GM19035 (cell line): ENCODE measurements at regions not wholly inside any gene's neighbourhood (a gene's known extent, or its start where the extent isn't known, plus 50 kb on each side); places are given as distances from the start of the nearest gene placed in this dataset.
A peak's percentile ranks its signal among the peaks of the same experiment; 100 is the strongest.

Source experiments
- ATAC-seq: cut with Tn5 transposase; IDR thresholded peaks from one replicate; pipeline ENCODE4 v1.9.1; 2021; ENCODE audit not compliant: unreplicated experiment

DNA sequence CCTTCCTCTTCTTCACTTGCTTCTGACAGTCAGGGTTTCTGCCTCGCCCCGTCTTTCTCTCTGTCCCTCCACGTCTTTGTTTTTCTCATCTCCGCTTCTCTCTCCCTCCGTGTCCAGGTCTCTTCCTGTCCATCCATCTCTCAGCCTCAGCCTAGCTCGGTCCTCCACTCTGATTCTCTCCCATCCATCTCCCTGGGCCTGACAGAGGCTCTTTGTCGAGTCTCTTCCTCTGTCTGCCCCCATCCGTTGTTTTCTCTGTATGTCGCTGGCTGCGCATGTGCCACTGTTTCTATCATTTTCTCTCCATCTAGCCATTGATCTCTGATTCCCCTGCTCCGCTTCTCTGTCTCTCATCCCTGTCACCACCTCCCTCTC lies 328.9 kb upstream of the TBX3 start:
- no peak for ATAC-seq

GRCh38 chr12:115011703-115012102 lies 327.7 kb upstream of the TBX3 start:
- no peak for ATAC-seq

GRCh38 chr12:115010324-115010995 lies 326.5 kb upstream of the TBX3 start:
- ATAC-seq, result no peak

DNA sequence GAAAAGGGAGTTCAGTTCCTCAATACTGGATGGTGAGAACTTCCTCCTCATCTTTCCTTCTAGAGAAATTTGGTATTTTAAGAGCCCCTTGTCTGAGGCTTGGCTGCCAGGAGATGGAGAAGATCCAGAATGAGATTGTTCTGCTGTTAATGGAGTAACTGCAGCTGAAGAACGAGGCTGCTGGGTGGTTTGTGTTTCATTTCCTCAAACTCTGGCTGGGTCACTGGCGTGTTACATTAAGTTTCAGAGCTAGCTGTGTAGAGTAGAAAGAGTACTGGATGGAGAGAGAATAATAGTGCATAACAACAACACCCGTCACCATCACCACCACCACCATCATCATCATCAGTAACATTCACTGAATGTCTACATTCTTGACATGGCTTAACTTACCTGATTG lies 325.0 kb upstream of the TBX3 start:
- ATAC-seq, result peak; percentile 88

DNA sequence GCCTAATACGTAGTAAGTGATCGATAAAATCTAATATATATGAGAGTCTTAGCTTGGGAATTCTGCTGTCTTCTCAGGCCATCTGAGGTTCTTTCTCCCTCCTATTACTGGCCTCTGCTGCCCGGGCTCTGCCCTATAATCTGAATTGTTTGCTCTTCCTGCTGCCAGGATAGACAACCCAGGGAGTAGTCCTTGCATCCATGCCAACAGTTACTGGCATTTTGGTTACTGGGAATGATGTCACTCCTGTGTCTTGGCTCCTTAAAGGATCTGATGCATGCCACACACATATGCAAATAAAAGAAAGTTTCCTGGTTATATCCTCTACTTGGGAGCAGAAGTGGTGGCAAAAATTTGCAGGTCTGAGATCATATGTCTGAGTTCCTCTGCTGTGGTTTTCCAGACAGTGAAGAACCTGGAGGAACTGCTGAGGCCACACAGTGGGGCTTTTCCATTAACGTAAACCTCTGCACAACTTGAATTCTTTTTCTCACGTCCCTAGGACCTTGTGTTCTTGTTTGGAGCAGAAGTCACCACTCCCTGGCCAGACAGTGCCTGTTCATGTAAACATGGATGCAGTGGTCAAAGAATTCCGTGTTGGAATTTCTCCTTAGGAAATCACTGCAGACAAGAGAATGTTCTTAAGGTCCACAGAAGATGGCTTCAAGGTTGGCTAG lies 320.6 kb upstream of the TBX3 start:
- ATAC-seq, result no peak

DNA sequence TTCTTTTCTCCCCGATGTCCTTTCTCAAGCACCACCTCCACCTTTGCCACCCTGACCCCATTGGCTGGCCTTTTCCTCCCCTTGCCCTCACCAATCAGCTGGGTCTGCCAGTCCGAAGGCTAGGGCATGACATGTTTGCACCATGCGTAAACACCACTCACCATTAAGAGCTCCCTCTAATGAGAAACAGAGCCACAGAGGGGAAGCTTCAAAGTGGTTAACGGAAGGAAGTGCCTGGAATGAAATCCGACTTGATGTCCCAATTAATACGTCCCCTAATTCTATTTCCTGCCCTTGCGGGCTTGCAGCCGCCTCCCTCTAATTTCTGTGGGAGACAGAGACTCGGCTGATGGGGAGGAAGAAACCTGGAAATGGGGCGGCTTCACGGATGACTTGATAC lies 318.5 kb upstream of the TBX3 start:
- no peak for ATAC-seq

DNA sequence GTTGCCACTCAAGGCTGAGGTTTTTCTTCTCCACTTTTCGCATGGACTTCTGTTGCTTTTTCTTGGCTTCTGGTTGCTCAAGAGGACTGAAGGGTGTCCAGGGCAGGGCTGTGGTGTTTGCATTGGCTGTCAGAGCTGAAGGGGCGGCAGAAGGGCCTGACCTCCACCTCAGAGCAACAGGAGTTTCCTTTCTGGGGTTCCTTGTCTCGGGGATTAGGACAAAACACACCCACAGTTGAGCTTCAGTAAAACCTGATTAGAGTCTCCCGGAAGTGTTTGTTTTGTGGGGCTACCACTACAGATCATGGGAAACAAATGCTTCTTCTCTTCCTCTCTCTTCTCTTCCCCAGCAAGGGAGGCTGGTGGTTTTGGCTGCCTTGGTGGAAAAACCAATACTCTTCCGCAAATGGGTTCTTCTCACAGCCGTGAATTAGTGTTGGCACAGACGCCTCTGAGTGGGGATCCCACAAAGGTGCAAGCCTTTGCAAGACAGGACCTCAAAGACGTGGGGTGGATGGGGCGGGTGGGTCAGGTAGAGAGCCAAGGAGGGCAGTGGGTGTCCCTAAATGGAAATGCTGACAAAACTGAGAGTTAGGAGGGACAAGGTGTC lies 317.7 kb upstream of the TBX3 start:
- no peak for ATAC-seq

DNA sequence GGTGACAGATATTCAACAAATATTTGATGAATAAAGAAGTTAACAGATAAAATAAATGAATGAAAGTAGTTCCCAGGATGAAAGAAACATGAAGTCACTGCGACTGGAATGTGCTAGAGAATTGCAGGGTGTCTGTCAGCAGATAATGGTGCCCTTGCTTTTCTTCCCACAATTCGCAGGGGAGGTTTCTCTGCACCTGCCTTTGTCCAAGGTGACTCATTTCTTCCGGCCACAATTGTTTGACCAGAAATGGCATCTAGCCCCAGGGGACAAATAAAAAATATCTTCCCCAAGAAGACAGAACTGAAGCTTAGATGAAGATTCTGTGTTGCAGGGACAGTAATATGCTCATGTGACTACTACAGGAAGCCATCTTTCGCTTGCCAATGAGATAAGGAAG lies 316.1 kb upstream of the TBX3 start:
- ATAC-seq, result peak; percentile 61

GRCh38 chr12:114998750-114999128 lies 314.8 kb upstream of the TBX3 start:
- ATAC-seq, result no peak

GRCh38 chr12:114998118-114998749 lies 314.3 kb upstream of the TBX3 start:
- ATAC-seq, result no peak

GRCh38 chr12:114996382-114996781 lies 312.4 kb upstream of the TBX3 start:
- no peak for ATAC-seq

- ATAC-seq, result no peak
Observed at GRCh38 chr12:114995891-114996290, 311.9 kb upstream of the TBX3 start.

GRCh38 chr12:114993165-114993564 lies 309.2 kb upstream of the TBX3 start:
- ATAC-seq, result no peak

DNA sequence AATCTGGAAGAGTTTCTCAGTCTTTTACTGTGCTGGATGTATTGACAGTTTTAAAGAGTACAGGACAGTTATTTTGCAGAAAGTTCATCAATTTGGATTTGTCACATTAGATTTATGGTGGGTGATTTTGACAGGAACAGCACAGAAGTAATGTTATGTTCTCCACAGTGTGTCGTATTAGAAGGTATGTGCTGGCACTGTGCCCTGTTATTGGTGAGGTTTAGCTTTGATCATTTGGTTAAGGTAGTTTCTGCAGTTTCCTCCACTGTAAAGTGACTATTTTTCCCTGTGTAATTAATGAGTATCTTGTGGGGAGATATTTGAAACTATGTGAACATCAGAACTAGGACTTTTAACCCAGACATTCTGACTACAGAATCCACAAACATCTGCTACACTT lies 308.5 kb upstream of the TBX3 start:
- no peak for ATAC-seq

DNA sequence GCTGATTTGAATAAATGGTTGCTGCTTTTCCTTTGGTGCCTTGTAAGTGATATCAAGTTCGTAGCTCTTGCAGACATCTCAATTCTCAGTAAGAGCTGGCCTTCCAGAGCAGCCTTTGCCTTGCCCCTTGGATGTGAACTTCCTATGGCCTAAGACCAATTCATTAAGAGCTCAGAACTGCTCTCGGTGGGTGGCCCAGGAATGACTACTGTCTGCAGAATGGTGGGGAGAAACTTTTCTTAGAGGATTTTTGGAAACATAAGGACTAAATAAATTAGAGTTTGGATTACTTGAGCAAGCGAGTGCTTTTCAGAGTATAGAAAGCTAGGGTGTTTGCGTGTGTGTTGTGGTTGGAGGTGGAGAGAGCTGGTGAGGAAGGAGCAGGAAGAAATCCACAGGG lies 306.4 kb upstream of the TBX3 start:
- no peak for ATAC-seq

DNA sequence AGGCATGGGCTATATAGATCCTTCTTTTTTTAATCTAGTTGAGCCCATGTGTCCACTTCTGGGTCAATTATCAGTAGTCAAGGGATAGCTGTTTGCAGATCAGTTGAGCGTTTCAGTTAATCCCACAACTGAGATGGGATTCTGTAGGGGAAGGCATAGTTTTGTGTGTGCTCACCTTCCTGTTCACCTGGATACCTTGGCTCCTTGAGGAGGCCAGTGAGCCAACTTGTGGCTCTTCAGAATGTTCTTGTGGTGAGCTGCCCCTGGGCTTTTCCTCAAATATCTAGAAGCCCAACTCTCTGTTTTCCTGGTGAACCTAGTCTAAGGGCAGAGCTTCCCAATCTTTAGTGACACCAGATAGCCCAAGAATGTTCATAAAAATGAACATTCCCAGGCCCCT lies 302.9 kb upstream of the TBX3 start:
- no peak for ATAC-seq

DNA sequence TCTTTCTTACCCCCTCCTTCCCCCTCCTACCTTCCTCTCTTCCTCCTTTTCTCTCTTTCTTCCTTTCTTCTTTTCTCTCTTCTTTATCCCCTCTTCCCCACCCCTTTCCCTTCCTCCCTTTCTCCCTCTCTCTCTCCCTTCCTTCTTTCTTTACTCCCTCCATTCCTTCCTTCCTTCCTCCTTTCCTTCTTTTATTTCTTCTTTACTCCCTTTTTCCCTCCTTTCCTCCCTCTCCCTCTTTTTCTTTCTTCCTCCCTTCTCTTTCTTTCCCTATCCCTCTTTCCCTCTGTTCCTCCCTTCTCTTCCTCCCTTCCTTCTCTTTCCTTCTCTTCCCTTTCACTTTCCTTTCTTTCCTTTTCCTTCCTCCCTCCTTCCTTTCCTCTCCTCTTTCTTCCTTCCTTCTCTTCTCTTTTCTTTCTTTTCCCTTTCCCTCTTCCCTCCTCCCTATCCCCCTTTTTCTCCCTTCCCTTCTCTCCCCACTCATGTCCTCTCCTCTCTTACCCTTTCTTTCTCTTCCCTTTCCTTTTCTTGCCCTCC lies 302.3 kb upstream of the TBX3 start:
- ATAC-seq, result no peak

- no peak for ATAC-seq
Observed at GRCh38 chr12:114984634-114985061, 300.7 kb upstream of the TBX3 start.

DNA sequence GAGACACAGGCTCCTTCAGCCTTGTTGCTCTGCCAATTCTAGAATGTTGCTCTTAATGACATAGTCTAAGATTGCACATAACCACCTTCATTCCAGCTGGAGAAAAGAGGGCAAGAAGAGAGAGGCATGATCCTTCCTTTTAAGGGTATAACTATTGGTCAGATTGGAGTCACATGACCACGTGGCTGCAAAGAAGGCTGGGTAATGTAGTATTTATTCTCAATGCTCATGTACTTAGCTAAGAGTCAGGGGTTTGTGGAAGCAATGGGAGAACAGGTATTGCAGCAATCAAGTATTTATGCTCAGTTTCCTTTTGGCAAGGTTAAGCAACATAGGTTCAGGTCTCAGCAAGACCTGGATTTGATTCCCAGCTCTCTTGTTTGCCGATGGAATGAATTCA lies 298.8 kb upstream of the TBX3 start:
- ATAC-seq, result no peak

DNA sequence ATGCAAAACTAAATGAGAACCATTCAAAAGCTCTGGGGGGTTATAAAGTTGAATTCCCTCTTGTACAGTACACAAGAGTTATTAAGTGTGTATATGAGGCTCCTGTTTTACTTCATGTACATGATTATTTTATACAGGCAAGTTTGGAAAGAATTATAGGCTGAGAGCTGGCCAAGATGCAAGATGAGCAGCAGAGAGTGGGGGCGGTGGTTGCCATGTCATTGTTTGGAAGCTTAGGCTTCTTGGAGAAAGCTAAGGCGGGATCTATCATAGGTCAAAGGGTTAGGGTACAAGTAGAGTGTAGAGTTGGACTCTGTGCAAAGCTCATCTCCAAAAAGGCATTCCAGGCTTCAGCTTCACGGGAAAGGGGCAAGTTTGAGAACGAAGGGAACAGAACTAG lies 297.1 kb upstream of the TBX3 start:
- ATAC-seq, result no peak

DNA sequence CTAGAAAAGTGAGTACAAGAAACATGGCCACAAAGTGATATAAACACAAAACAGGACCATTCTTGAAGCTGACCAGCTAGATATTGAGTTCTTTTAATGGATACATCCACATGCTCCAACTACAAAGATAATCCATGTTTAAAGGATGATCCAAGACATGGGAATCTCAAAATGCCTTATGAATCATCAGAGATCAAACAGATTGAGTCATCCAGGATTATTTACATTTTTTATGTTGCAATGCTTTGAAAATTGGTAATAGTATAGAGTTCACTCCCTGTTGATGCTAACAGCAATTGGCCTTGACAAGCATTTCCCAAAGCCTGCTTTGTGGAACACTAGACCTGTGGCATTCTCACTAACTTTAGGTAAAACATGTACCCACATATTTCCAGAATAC lies 293.0 kb upstream of the TBX3 start:
- no peak for ATAC-seq

- ATAC-seq, result no peak
Observed at GRCh38 chr12:114976372-114976771, 292.4 kb upstream of the TBX3 start.
